HG02571 (cell line): ENCODE measurements at regions not wholly inside any gene's neighbourhood (a gene's known extent, or its start where the extent isn't known, plus 50 kb on each side); places are given as distances from the start of the nearest gene placed in this dataset.
"Not testable (repeated sequence)": the region's sequence is repeated elsewhere in the genome, so short reads cannot be mapped to it uniquely, and the experiment has no call there.

Experiments
- ATAC-seq: cut with Tn5 transposase; IDR thresholded peaks from one replicate; pipeline ENCODE4 v1.9.1; 2021; ENCODE audit warnings: mild to moderate bottlenecking, moderate library complexity; ENCODE audit not compliant: unreplicated experiment

DNA sequence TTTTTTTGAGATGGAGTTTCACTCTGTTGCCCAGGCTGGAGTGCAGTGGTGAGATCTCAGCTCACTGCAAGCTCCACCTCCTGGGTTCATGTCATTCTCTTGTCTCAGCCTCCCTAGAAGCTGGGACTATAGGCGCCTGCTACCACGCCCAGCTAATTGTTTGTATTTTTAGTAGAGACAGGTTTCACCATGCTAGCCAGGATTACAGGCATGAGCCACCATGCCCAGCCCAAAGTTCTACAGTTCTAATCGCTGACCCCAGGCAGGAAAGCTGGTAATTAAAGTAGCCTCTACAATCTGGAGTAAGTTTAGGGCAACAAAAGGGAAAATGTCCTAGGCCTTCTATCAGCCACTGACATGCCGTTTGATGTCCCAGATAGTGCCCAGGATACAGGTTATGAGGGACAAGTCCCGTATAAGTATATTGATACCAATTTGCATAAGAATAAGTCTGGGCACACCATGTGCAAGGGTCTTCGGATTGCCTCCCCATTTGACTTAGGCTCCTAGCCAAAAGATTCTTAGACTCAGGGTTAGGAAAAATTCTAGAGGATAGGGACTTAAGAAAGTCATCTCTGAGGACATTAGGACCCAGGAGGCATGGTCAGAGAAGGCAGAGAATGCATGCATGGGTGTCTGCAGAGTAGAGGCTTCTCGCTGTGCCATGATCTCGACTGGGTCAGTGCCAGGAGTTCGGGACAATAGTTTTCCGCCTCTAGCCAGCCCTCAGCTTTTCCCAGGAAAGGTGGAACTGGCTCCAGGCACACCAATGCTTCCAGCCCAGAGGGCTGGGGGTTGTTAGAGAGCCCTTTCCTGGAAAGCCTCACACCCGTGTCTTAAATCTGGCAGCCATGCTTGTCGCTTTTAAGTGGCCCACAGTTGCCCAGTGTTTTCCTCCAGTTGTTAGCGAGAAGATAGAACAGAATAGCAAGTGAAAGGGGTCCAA, 1111.1 kb downstream of the TAF11L14 start:
- peak; percentile 33 for ATAC-seq

DNA sequence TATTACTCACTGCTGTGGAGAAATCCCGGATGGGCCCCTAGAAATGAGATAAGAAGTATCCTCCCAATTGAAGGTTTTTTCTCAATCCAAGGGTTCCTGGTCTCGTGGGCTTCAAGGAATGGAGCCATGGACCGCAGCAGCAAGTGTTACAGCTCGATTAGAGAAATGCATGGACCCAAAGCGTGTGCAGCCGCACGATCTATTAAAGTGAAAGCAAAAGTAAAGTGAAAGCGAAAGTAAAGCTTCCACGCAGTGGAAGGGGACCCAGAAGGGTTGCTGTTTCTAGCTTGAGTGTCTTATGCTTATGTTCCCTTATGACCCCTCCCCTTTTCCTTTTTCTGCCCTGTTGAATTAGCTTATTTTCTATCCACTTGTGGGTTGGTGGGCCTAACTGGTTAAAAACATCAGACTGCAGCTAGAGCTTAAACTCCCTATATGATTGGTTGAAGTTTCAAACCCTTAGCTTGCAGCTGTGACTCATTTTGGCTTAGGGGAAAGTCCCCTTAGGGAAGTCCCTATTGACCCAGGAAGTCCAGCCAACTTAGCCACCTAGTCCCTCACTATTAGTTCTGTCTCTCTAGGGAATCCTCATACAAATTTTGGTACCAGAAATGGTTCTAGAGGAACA, 1111.8 kb downstream of the TAF11L14 start:
- ATAC-seq = peak; percentile 60

DNA sequence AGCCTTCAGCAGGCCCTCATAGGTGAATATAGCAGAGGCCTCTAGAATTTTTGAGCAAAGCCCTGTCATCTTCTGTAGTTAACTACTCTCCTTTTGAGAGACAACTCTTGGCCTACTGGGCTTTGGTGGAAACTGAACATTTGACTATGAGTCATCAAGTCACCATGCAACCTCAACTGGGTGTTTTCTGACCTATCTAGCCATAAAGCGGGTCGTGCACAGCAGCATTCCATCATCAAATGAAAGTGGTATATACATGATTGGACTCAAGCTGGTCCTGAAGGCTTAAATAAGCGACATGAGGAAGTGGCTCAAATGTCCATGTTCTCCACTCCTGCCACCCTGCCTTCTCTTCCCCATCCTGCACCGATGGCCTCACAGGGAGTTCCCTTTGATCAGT, 1115.5 kb downstream of the TAF11L14 start:
- peak; percentile 36 for ATAC-seq

DNA sequence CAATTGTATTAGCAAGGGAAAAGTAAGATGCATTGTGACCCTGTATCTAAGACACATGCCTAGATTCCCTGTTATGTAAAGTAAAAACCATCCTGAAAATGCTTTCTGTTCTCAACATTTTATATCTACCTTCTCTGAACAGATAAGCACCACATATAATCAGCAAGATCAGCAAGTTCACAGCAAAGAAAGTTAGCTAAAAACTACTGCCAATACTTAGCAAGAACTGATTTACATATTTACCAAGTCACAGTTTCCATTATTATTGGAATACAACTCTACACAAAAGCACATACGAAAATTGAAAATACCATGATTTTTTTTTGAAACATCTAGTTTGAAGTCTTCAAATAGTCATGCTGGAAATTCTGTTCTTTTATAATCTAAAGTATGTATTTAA, 1118.1 kb downstream of the TAF11L14 start:
- ATAC-seq = no peak

DNA sequence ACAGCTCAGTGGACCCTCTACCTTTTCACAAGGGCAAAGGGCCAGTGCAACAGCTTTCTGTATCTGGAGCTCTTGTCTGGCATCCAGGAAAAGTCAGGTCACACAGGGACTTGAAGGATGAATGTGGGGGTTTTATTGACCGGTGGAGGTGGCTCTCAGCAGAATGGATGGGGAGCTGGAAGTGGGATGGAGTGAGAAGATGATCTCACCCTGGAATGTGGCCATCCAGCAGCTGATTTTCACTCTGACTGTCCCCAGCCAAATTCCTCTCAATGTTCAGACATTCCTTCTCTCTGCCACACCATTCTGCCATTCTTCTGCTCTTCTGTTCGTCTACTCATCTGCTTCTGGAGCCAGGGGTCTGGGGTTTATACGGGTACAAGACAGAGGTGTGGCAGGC, 1119.9 kb downstream of the TAF11L14 start:
- ATAC-seq = no peak

DNA sequence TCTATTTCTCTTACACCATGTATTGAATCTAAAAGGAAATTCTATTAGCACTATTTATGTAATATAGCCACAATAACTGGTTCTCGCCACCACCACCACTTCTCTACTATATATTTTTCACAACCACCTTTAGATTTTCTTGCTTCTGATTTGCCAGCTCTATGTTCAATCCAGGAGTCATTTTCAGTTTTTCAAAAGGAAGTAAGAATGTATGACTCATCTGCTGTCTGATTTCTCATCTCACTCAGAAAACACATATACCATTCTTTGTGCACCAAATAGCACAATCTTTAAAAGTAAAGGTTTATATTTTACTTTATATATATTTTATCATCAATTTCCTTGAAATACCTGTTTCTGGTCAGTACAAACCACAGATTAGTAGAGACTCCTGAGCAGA, 1127.5 kb downstream of the TAF11L14 start:
- peak; percentile 76 for ATAC-seq

DNA sequence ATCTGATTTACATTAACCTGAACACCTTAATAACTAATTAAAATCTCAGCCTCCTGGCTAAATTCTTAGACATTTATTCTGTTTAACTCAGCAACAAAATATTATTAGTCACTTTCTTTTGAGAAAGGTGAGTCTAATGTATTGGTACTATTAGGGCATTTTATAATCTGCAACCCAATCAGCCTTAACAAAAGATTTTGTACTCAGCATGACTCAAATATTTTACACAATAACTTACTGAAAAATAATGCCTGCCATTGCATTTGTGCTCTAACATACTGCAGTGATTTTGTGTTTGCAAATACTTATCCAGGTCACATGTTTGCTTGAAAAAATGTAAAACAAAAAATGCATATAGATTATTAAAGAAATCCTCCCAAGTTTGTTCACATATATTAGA, 1129.9 kb downstream of the TAF11L14 start:
- no peak for ATAC-seq

DNA sequence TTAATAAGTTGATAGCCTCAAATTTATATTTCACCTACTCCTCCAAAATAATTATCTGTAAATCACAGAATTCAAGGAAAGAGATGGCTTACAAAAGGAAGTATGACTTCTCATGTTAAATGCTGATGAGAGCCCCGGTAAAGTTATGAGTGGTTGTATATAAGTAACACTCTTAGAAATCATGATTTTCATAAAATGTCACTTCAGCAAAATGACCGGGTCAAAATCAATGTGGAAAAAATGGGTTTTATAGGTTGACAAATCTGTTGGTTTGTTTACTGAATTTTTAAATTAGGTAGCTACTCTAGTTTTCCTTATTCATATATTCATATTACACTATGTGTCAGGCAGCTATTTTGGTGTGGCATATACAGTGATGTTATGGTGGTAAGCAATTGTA, 1131.0 kb downstream of the TAF11L14 start:
- ATAC-seq = no peak

DNA sequence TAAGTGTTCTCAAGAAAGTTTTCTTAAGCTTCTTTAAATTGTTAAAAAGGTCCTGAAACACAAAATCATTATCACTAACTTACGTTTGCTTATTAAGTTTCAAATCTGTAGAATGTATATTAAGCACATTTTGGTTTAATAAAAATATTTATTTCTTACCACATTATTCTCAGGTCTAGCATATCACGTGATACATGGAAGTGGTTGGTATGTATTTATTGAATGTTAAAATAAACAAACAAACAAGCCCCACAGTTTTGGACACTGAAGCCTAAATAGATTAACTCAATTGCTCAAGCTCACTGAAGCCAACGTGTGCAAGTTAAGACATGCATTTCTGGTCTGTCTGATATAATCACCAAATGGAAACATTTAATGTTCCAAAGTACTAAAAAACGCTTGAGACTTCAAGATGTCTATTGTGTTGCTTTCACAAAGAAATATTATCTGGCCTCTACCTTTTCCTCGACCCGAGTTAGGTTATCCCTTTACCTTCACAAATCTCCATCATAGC, 1136.9 kb downstream of the TAF11L14 start:
- ATAC-seq = no peak

DNA sequence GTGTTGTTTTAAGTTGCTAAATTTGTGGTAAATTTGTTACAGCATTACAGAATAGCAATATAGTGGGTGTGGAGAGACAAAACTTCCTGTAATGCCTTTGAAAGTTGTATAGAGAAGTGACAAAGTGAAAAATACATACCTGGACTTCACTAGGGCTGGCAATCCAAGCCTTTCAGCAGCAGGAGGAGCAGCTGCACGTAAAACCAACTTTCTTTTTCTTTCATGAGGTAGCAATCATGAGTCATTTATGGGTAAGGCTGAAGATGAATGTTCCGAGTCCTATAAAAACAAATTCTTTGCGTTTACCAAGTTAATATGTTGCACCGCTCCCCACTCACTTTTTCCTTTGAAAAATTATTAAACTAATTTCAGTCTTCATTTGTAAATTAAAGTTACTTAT, 1138.2 kb downstream of the TAF11L14 start:
- no peak for ATAC-seq

DNA sequence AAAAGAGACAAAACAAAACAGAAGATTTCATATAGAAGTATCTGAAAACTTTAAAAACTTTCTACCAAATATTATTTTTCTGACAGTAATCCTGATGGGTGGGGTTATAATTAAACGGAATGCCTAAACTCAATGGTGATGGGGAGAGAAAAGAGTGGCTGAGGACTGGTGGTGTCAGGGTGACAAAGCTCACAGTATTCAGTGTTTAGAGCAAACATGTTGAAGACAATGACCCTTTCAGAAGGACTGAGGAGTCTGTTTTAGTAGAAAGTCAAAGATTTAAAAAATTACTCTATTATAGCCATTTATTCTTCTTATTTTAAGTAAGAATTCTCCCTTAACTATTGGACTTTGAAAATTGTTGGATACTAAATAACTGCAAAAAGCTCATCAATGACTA, 1144.0 kb downstream of the TAF11L14 start:
- ATAC-seq = no peak

DNA sequence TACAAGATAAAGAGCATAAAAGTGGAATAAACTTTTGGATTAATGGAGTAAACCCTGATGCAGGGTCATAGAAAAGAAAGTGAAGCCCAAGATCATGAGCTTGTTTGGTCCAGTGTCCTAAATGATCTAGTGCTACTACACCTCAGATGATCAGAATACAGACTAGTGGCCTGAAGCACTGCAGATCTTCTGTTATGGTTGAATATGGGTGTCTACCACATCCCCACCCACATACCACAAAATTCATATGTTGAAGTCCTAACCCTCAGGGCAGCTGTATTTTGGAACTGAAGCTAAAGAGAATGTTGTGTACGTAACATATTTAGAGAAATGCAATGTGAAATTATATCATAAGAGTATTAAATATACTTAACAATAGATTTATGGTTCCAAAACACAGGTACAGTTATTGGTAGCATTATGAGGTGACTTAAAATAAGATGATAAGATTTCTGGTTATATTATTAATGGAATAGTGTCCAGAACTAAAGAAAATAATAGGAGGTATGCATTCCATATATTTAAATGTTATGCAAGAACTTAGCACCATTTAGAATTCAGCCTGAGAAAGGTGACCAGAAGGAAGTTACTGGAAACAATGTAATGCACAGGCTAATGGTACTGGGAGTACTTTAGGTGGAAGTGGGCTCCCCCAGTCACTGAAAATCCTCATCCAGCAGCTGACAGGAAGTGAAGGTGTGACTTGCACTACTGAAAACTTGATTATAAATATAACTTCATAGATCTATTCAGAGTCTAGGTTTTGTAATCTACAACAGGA, 1155.1 kb downstream of the TAF11L14 start:
- ATAC-seq = no peak

DNA sequence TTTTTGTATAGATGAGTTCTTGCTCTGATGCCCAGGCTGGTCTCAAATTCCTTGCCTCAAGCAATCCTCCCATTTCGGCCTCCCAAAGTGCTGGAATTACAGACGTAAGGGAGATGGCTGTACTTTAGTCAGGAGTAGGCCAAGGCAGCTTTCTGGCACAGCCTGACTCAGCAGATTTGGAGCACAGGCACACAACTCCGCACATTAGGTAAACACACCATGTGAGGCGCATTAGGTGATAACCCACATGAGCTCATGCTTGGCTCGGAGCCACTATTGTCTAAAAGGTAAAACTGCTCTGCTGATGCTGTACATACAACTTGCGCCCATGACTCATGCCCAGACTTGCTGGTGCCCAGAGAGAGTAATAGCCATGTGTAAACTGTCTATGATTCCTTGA, 1157.9 kb downstream of the TAF11L14 start:
- ATAC-seq = no peak

DNA sequence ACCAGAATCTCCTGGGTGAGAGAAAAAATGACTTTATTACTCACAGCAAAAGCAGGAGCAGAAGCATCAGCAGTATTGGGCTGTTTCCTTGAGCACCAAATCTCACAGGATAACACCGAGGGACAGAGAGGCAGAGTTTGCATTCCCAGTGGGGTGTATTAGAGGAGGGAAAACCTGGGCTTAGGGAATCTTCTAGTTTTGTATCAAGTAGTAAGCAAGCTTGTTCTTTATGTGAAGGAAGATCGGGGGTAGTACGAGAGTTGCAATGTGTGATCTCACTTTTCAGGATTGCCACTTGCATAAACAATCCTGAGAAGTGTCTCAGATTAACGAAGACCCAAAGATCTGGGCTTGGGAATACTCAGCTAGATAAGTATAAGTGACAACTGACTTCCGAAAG, 1163.0 kb downstream of the TAF11L14 start:
- no peak for ATAC-seq

DNA sequence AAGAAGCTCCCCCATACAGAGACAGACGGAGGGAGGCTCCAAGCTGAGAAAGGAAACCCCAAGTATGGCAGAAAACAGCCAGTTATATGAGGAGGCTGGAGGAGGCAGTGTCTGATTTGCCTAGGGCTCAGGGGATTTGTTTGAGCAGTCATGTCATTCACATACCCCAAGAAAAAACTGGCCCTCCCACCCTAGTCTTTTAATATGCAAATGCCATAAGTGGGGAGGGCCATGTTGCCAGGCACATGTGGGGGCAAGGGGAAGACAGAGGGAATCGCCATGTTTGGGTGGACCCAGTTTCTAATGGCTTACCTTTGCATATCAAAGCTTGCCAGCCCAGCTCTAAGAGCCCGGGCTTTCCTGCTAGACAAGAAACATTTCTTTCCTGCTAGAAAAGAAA, 1163.8 kb downstream of the TAF11L14 start:
- ATAC-seq = no peak

DNA sequence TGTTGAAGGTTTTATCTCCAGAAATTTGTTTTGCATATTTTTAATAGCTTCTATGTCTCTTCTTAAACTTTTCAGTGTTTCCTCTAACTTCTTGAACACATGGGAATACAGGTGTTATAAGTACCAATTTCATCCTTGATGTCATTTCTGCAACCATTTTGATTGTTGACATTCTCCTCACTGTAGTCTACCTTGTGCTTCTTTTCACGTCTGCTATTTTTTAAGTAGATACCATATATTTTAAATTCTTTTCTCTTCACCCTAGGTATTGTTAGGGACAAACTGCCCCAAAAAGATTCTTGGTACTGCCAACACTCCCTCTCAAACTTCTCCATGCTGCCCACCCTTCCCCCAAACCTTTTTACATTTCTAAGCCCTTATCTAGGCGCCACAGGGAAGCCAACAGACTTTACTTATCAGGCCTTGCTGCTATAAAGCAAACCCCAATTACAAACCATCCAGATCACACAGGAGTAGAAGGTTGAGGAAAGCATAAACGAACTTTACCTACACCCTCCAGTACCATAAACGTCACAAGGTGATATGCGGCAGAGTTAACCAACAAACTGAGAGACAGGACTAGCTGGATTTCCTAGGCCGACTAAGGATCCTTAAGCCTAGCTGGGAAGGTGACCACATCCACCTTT, 1165.3 kb downstream of the TAF11L14 start:
- ATAC-seq = no peak

DNA sequence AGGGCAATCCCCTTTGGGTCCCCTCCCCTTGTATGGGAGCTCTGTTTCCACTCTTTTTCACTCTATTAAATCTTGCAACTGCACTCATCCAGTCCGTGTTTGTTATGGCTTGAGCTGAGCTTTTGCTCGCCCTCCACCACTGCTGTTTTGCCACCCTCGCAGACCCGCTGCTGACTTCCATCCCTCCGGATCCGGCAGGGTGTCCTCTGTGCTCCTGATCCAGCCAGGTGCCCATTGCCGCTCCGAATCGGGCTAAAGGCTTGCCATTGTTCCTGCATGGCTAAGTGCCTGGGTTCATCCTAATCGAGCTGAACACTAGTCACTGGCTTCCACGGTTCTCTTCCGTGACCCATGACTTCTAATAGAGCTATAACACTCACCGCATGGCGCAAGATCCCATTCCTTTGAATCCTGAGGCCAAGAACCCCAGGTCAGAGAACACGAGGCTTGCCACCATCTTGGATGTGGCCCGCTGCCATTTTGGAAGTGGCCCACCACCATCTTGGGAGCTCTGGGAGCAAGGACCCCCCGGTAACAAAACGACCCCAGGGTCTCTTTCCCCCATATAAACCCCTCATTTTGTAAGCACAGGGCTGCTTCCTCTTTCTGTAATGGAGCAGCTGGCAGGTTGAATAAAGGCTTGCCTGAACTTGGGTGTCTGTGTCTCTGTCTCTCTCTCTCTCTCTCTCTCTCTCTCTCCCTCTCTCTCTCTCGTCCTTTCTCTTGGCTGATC, 1166.2 kb downstream of the TAF11L14 start:
- ATAC-seq = no peak

DNA sequence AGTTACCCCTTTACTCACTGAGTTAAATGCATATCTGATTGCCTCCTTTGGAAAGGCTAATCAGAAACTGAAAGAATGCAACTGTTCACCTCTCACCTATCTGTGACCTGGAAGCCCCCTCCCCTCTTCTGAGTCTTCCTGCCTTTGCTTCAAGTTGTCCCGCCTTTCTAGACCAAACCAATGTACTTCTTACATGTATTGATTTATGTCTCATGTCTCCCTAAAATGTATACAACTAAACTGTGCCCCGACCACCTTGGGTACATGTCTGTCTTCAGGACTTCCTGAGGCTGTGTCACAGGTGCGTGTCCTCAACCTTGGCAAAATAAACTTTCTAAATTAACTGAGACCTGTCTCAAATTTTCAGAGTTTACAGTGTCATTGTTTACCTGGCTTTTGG, 1167.2 kb downstream of the TAF11L14 start:
- not testable (repeated sequence) for ATAC-seq

DNA sequence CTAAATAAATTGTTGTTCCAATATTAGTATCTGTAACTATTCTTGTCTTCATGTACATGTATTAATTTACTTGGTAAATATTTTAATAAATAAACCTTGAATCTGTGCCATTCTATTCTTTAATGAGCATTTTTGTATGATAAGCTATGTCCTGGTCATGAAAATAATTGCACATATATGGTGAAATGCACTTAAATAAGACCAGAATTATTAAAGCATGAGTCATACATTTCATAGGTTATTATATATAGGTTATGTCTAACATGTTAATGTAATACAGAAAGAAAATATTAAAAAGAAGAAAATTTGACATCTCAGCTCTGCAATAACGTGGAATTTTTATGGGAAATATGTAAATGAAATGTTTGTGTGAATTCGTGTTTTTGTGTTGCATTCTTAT, 1168.1 kb downstream of the TAF11L14 start:
- ATAC-seq = no peak

DNA sequence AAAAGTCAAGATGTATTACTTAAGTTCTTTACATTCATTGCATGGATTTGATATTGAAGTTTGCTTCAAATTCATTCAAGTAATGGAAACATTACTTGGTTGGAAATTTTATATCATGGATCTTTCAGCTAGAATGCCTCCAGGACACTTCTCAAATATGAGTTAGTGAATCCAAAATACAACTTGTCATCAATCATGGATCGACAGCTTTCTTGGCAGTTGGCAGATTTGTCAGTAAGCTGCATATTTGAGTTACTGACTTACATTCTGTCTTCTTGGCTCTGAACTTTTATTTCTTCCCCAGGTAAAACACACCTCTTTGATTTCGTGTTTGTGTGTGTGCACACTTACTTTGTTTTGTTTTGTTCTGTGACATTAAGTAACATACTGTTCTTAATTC, 1171.1 kb downstream of the TAF11L14 start:
- no peak for ATAC-seq
